ENCODE measurements at regions not wholly inside any gene's neighbourhood (a gene's known extent, or its start where the extent isn't known, plus 50 kb on each side); places are given as distances from the start of the nearest gene placed in this dataset.

GRCh38 chr18:72419914-72420313 lies 124.2 kb downstream of the CBLN2 start (continued):
- TF ChIP-seq, protein P1, sequence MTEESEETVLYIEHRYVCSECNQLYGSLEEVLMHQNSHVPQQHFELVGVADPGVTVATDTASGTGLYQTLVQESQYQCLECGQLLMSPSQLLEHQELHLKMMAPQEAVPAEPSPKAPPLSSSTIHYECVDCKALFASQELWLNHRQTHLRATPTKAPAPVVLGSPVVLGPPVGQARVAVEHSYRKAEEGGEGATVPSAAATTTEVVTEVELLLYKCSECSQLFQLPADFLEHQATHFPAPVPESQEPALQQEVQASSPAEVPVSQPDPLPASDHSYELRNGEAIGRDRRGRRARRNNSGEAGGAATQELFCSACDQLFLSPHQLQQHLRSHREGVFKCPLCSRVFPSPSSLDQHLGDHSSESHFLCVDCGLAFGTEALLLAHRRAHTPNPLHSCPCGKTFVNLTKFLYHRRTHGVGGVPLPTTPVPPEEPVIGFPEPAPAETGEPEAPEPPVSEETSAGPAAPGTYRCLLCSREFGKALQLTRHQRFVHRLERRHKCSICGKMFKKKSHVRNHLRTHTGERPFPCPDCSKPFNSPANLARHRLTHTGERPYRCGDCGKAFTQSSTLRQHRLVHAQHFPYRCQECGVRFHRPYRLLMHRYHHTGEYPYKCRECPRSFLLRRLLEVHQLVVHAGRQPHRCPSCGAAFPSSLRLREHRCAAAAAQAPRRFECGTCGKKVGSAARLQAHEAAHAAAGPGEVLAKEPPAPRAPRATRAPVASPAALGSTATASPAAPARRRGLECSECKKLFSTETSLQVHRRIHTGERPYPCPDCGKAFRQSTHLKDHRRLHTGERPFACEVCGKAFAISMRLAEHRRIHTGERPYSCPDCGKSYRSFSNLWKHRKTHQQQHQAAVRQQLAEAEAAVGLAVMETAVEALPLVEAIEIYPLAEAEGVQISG (CRISPR knock-in tag; IDR thresholded peaks at IDR 0.05), result no peak
- no peak for TF ChIP-seq ZNF607 (CRISPR knock-in tag; IDR thresholded peaks at IDR 0.05; ENCODE audit: borderline replicate concordance)
- TF ChIP-seq ARID3A (IDR thresholded peaks at IDR 0.05; ENCODE audit: low read depth, low read length), result no peak
- TF ChIP-seq RORA (CRISPR knock-in tag; IDR thresholded peaks at IDR 0.05), result no peak
- TF ChIP-seq REPIN1 (CRISPR knock-in tag; IDR thresholded peaks at IDR 0.05; ENCODE audit: borderline replicate concordance, low read depth), result no peak

GRCh38 chr18:72412927-72413326 lies 131.2 kb downstream of the CBLN2 start:
- intact Hi-C loops (cut with micrococcal nuclease; ENCODE audit: unreplicated experiment) (no loop called here), in situ Hi-C loops (cut with HindIII; ENCODE audit: extremely low pct_ligation_motif_present, low pct_unique_long_range_greater_than_20kb) (no loop called here)
- H3K9ac ChIP-seq (ENCODE audit: insufficient read depth, low read depth, low read length), result no peak overlapping the region
- no peak overlapping the region for H3K27ac ChIP-seq (ENCODE audit: extremely low read length, insufficient read depth, low read length)
- H3K9me3 ChIP-seq (ENCODE audit: low read length), result peaks cover 2% of the 10 kb centered on the region; the same call in 1 of the 2 replicates
- no peak overlapping the region for H3K4me3 ChIP-seq (replicated peaks in 1 of 3; ENCODE audit: insufficient read depth in 1 of 3, low read depth in 2 of 3, low read length in 3 of 3)
- no peak for ATAC-seq
- CTCF ChIA-PET (ENCODE audit: low intra/inter-chr PET ratio, low total read pairs), result no interaction called here
- BruUV-seq (replicated peaks), result no TSS peak
- no peaks in the 10 kb centered on the region for H3K36me3 ChIP-seq (replicated peaks in 1 of 2; ENCODE audit: control insufficient read depth in 1 of 2, insufficient read depth in 2 of 2, low read length in 2 of 2)
- H4K20me1 ChIP-seq (ENCODE audit: insufficient read depth, low read length), result no peaks in the 10 kb centered on the region
- whole genome bisulfite sequencing (ENCODE audit: low lambda C conversion rate), result 4% methylated on average over 5 of the region's 5 CpGs
- POLR2A ChIA-PET, result no interaction called here
- no peak for FAIRE-seq
- no peak overlapping the region for H3K4me2 ChIP-seq (ENCODE audit: low read depth, low read length)
- no peaks in the 10 kb centered on the region for H3K4me1 ChIP-seq (ENCODE audit: insufficient read depth, low read length)
- H3K79me2 ChIP-seq (ENCODE audit: insufficient read depth, low read length), result no peaks in the 10 kb centered on the region
- H2AFZ ChIP-seq (ENCODE audit: low read length), result no peak overlapping the region
- no peak for DNase-seq (ENCODE audit: low spot score)
- no peaks in the 10 kb centered on the region for H3K27me3 ChIP-seq (ENCODE audit: control insufficient read depth in 1 of 2, insufficient read depth in 2 of 2, low read length in 2 of 2)
- TF ChIP-seq ZC3H4 (CRISPR knock-in tag; IDR thresholded peaks at IDR 0.05; ENCODE audit: borderline replicate concordance) (no peak), ZSCAN12 (CRISPR knock-in tag; IDR thresholded peaks at IDR 0.05) (no peak), ZNF224 (CRISPR knock-in tag; IDR thresholded peaks at IDR 0.05) (no peak), PAWR (CRISPR knock-in tag; IDR thresholded peaks at IDR 0.05; ENCODE audit: borderline replicate concordance) (no peak), CC2D1A (CRISPR knock-in tag; IDR thresholded peaks at IDR 0.05) (no peak), ZNF652 (CRISPR knock-in tag; IDR thresholded peaks at IDR 0.05; ENCODE audit: borderline replicate concordance, low read depth) (no peak)
- TF ChIP-seq, protein P2, sequence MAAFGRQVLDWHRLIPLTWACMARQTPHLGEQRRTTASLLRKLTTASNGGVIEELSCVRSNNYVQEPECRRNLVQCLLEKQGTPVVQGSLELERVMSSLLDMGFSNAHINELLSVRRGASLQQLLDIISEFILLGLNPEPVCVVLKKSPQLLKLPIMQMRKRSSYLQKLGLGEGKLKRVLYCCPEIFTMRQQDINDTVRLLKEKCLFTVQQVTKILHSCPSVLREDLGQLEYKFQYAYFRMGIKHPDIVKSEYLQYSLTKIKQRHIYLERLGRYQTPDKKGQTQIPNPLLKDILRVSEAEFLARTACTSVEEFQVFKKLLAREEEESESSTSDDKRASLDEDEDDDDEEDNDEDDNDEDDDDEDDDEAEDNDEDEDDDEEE (CRISPR knock-in tag; IDR thresholded peaks at IDR 0.05), result no peak
- TF ChIP-seq, protein P3, sequence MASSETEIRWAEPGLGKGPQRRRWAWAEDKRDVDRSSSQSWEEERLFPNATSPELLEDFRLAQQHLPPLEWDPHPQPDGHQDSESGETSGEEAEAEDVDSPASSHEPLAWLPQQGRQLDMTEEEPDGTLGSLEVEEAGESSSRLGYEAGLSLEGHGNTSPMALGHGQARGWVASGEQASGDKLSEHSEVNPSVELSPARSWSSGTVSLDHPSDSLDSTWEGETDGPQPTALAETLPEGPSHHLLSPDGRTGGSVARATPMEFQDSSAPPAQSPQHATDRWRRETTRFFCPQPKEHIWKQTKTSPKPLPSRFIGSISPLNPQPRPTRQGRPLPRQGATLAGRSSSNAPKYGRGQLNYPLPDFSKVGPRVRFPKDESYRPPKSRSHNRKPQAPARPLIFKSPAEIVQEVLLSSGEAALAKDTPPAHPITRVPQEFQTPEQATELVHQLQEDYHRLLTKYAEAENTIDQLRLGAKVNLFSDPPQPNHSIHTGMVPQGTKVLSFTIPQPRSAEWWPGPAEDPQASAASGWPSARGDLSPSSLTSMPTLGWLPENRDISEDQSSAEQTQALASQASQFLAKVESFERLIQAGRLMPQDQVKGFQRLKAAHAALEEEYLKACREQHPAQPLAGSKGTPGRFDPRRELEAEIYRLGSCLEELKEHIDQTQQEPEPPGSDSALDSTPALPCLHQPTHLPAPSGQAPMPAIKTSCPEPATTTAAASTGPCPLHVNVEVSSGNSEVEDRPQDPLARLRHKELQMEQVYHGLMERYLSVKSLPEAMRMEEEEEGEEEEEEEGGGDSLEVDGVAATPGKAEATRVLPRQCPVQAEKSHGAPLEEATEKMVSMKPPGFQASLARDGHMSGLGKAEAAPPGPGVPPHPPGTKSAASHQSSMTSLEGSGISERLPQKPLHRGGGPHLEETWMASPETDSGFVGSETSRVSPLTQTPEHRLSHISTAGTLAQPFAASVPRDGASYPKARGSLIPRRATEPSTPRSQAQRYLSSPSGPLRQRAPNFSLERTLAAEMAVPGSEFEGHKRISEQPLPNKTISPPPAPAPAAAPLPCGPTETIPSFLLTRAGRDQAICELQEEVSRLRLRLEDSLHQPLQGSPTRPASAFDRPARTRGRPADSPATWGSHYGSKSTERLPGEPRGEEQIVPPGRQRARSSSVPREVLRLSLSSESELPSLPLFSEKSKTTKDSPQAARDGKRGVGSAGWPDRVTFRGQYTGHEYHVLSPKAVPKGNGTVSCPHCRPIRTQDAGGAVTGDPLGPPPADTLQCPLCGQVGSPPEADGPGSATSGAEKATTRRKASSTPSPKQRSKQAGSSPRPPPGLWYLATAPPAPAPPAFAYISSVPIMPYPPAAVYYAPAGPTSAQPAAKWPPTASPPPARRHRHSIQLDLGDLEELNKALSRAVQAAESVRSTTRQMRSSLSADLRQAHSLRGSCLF (CRISPR knock-in tag; IDR thresholded peaks at IDR 0.05; ENCODE audit: borderline replicate concordance), result no peak

Measured in HepG2 (cell line).